ENCODE measurements at regions not wholly inside any gene's neighbourhood (a gene's known extent, or its start where the extent isn't known, plus 50 kb on each side); places are given as distances from the start of the nearest gene placed in this dataset.

DNA sequence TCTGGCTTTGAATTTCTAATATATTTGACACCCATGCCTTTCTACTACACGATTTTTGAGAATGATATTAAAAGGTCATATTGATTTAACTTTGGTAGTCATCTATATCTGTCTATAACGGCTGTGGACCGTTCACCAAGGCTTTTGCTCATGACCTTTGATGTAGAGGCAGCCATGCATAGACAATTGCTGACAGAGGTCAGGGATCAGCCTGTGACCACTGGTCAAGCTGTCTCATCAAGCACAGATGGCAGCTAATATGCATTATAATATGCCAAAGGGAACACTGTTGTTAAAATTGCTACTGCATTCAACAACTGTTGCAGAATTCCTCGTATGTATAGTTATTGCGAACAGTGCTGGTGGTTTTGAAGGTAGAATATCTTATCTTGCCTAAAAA lies 323.9 kb upstream of the DSEL start:
- TF ChIP-seq, protein P1, sequence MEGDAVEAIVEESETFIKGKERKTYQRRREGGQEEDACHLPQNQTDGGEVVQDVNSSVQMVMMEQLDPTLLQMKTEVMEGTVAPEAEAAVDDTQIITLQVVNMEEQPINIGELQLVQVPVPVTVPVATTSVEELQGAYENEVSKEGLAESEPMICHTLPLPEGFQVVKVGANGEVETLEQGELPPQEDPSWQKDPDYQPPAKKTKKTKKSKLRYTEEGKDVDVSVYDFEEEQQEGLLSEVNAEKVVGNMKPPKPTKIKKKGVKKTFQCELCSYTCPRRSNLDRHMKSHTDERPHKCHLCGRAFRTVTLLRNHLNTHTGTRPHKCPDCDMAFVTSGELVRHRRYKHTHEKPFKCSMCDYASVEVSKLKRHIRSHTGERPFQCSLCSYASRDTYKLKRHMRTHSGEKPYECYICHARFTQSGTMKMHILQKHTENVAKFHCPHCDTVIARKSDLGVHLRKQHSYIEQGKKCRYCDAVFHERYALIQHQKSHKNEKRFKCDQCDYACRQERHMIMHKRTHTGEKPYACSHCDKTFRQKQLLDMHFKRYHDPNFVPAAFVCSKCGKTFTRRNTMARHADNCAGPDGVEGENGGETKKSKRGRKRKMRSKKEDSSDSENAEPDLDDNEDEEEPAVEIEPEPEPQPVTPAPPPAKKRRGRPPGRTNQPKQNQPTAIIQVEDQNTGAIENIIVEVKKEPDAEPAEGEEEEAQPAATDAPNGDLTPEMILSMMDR (conservative IDR thresholded peaks at IDR 0.05; ENCODE audit: low read length): no peak
- no peak for TF ChIP-seq EZH2phosphoT487 (IDR thresholded peaks at IDR 0.05; ENCODE audit: borderline replicate concordance)
